GM06990 (cell line): ENCODE measurements at regions not wholly inside any gene's neighbourhood (a gene's known extent, or its start where the extent isn't known, plus 50 kb on each side); places are given as distances from the start of the nearest gene placed in this dataset.

ENCODE experiments used
- DNase-seq: peaks from one replicate; pipeline ENCODE4 v3.0.0-alpha.2; 2011; ENCODE audit not compliant: insufficient read length; ENCODE audit errors: extremely low read depth
- H3K27me3 ChIP-seq: replicated peaks from 2 replicates; pipeline ENCODE4 v1.6.0; 2011; ENCODE audit warnings: low read length; ENCODE audit not compliant: control insufficient read depth, insufficient read depth
- H3K36me3 ChIP-seq: 2 replicates; pipeline ENCODE4 v1.5.1; 2011; ENCODE audit warnings: low read length; ENCODE audit not compliant: control insufficient read depth, insufficient read depth
- H3K4me3 ChIP-seq: replicated peaks from 2 replicates; pipeline ENCODE4 v1.5.1; 2011; ENCODE audit warnings: low read depth, mild to moderate bottlenecking, control low read depth, low read length
- TF ChIP-seq, protein P1 (sequence below): IDR thresholded peaks from 2 replicates; pipeline ENCODE4 v1.5.1; 2011; ENCODE audit warnings: low read length, control low read depth, mild to moderate bottlenecking, inconsistent platforms; ENCODE audit not compliant: insufficient read depth, poor library complexity, severe bottlenecking

DNA sequence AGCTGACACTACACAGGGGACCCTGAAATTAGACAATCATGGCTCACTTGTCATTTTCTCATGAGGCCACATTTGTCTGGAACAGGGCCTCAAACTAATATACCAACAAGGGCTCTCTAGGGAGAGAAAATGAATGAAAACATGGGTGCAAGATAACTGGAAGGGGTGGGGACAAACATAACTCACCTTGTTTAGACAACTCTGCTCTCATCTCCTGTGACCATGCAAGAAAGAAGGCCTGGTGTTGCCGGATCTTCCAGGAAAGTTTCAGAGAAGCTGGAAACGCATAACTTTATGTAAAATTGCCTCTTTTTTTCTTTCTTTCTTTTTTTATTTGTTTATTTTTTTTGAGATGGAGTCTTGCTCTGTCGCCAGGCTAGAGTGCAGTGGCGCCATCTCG is 80.4 kb upstream of the SPRED2 start:
- H3K4me3 ChIP-seq = no peak overlapping the region
- H3K27me3 ChIP-seq = no peaks in the 10 kb centered on the region
- TF ChIP-seq, protein P1, sequence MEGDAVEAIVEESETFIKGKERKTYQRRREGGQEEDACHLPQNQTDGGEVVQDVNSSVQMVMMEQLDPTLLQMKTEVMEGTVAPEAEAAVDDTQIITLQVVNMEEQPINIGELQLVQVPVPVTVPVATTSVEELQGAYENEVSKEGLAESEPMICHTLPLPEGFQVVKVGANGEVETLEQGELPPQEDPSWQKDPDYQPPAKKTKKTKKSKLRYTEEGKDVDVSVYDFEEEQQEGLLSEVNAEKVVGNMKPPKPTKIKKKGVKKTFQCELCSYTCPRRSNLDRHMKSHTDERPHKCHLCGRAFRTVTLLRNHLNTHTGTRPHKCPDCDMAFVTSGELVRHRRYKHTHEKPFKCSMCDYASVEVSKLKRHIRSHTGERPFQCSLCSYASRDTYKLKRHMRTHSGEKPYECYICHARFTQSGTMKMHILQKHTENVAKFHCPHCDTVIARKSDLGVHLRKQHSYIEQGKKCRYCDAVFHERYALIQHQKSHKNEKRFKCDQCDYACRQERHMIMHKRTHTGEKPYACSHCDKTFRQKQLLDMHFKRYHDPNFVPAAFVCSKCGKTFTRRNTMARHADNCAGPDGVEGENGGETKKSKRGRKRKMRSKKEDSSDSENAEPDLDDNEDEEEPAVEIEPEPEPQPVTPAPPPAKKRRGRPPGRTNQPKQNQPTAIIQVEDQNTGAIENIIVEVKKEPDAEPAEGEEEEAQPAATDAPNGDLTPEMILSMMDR = no peak
- no peaks in the 10 kb centered on the region for H3K36me3 ChIP-seq
- no peak for DNase-seq

DNA sequence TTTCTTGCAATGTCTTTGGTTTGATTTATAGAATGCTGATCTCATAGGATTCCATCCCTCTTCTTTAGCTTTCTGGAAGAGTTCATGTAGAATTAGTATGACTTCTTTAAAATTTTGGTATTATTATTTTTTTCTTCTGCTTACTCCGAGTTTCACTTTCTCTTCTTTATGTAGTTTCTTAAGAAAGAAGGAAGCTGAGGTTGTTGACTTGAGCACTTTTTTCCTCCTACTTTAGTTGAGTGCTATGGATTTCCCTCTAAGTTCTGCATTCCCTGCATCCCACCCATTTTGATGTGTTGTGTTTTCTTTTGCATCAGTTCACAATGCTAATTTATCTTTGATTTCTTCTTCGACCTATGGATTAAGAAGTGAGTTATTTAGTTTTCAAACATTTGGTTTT is 78.9 kb upstream of the SPRED2 start:
- TF ChIP-seq, protein P1 = no peak
- H3K27me3 ChIP-seq = no peaks in the 10 kb centered on the region
- no peak for DNase-seq
- H3K36me3 ChIP-seq = no peaks in the 10 kb centered on the region
- H3K4me3 ChIP-seq = no peak overlapping the region

DNA sequence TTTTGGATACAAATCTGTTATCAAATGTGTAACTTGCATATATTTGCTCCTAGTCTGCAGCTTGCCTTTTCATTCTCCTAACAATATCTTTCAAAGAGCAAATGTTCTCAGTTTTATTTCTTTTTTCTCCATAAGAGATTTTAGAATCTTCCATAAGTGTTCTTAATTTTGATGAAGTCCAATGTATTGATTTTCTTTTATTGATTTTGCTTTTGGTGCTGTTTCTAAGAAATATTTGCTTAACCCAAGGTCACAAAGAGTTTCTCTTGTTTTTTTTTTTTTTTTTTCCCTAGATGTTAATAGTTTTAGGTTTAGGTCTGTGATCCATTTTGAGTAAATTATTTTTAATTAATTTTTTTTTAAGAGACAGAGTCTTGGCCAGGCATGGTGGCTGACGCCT is 75.8 kb upstream of the SPRED2 start:
- Histone ChIP-seq H3K36me3 (no peaks in the 10 kb centered on the region), H3K27me3 (no peaks in the 10 kb centered on the region), H3K4me3 (no peak overlapping the region)
- TF ChIP-seq, protein P1 = no peak
- no peak for DNase-seq

DNA sequence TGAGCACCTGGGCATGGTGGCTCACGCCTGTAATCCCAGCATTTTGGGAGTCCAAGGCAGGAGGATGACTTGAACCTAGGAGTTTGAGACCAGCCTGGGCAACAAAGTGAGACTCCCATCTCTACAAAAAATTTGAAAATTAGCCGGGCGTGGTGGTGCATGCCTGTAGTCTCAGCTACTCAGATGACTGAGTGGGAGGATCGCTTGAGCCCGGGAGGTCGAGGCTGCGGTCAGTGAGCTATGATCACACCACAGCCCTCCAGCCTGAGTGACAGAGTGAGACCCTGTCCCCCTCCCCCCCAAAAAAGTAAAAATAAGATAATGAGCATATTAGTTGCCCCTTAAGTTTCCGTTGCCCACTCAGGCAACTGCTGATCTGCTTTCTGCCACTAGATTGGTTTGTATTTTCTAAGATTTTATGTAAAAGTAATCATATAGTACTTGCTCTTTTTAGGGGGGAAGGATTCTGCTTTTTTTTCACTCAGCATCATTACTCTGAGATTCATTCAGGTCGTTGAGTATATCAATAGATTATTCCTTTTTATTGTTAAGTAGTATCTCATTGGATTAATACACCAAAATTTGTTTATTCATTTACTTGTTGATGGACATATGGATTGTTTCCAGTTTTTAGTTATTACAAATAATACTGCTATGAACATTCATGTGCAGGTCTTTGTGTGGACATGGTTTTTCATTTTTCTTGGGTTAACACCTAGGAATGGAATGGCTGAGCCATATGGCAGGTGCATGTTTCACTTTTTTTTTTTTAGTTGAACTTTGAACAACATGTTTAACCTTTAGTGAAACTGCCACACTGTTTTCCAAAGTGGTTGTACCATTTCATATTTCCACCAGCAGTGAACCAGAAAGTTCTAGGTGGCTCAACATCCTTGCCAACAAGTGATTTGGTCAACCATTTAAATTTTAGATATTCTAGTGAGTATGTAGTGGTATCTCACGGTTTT is 75.0 kb upstream of the SPRED2 start:
- no peaks in the 10 kb centered on the region for H3K27me3 ChIP-seq
- no peaks in the 10 kb centered on the region for H3K36me3 ChIP-seq
- H3K4me3 ChIP-seq = no peak overlapping the region
- DNase-seq = no peak
- TF ChIP-seq, protein P1 = no peak

DNA sequence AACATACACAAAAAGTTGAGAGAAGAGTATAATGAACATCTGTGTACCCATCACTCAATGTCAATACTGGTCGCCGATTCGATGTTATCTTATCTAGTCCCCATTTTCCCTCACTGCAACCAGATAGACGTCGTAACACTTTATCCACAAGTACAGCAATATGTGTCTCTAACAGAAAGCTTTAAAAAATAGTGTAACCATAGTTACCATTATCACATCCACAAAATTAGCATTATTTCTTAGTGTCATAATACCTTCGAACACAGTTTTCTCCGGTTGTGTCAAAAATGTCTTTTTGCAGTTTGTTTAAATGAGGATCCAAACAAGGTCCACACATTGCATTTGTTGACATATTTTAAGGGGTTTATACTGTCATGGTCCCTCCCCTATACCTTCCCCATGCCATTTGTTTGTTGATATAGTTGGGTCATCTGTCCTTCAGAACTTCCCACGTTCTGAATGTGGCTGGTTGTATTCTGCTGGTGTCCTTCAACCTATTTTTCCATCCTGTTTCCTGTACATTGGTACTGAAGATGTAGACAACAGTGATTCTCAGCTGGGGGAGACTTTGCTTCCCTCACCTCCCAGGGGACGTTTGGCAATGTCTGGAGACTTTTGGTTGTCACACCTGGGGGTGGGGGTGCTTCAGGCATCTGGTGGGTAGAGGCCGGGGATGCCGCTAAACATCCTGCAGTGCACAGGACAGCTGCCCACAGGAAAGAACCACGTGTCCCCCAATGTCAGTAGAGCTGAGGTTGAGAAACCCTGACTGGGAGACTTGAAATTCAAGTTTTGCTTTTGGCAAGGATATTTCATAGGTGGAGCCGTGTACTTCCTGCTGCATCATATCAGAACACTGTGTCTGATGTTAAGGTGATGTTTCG is 72.7 kb upstream of the SPRED2 start:
- Histone ChIP-seq H3K4me3 (no peak overlapping the region), H3K36me3 (no peaks in the 10 kb centered on the region), H3K27me3 (no peaks in the 10 kb centered on the region)
- no peak for DNase-seq
- TF ChIP-seq, protein P1 = no peak
